ENCODE measurements at regions not wholly inside any gene's neighbourhood (a gene's known extent, or its start where the extent isn't known, plus 50 kb on each side); places are given as distances from the start of the nearest gene placed in this dataset.
"Not testable (repeated sequence)": the region's sequence is repeated elsewhere in the genome, so short reads cannot be mapped to it uniquely, and the experiment has no call there.

DNA sequence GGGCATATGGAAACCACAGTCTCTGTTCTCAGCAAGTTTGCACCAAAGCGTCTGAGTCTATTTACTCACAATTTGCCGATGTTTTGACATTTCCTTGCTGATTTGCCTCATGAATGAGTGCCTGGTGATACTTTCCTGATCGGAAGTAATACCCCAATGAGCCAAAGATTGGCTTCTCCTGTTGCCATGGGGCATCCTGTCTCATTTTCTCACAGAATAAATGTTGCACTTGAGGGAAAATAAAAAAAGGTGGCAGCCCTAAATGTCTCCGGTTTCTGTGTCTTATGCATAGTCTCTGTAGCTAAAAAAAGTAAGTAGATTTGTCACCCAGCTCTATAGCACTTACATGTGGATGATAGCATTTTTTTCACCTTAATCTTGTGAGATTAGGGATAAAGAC, 73.7 kb upstream of the CADPS start:
- no peak overlapping the region for H3K4me3 ChIP-seq
- no peak overlapping the region for H3K4me2 ChIP-seq
- TF ChIP-seq, protein P1, sequence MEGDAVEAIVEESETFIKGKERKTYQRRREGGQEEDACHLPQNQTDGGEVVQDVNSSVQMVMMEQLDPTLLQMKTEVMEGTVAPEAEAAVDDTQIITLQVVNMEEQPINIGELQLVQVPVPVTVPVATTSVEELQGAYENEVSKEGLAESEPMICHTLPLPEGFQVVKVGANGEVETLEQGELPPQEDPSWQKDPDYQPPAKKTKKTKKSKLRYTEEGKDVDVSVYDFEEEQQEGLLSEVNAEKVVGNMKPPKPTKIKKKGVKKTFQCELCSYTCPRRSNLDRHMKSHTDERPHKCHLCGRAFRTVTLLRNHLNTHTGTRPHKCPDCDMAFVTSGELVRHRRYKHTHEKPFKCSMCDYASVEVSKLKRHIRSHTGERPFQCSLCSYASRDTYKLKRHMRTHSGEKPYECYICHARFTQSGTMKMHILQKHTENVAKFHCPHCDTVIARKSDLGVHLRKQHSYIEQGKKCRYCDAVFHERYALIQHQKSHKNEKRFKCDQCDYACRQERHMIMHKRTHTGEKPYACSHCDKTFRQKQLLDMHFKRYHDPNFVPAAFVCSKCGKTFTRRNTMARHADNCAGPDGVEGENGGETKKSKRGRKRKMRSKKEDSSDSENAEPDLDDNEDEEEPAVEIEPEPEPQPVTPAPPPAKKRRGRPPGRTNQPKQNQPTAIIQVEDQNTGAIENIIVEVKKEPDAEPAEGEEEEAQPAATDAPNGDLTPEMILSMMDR (IDR thresholded peaks at IDR 0.05; ENCODE audit: poor library complexity), result no peak
- TF ChIP-seq EZH2phosphoT487 (IDR thresholded peaks at IDR 0.05; ENCODE audit: low read depth, severe bottlenecking, unreplicated experiment) (no peak), EZH2 (IDR thresholded peaks at IDR 0.05; ENCODE audit: borderline replicate concordance) (no peak)
- H3K36me3 ChIP-seq (replicated peaks; ENCODE audit: insufficient read depth, low read depth), result no peaks in the 10 kb centered on the region
- no peaks in the 10 kb centered on the region for H3K9me2 ChIP-seq (replicated peaks; ENCODE audit: insufficient read depth)
- no peak overlapping the region for H2AFZ ChIP-seq
- no peak overlapping the region for H3K27ac ChIP-seq
- no peak for DNase-seq (ENCODE audit: low spot score)
- H3K79me2 ChIP-seq, result no peaks in the 10 kb centered on the region
- no peaks in the 10 kb centered on the region for H3K9me3 ChIP-seq (ENCODE audit: low read depth)
- no peaks in the 10 kb centered on the region for H4K20me1 ChIP-seq (ENCODE audit: insufficient read depth, poor library complexity, severe bottlenecking)
- no peaks in the 10 kb centered on the region for H3K27me3 ChIP-seq
- H3K4me1 ChIP-seq (ENCODE audit: insufficient read depth), result no peaks in the 10 kb centered on the region
- 81% methylated on average over 4 of the region's 4 CpGs for WGBS (ENCODE audit: low lambda C conversion rate, missing lambda C conversion rate)

DNA sequence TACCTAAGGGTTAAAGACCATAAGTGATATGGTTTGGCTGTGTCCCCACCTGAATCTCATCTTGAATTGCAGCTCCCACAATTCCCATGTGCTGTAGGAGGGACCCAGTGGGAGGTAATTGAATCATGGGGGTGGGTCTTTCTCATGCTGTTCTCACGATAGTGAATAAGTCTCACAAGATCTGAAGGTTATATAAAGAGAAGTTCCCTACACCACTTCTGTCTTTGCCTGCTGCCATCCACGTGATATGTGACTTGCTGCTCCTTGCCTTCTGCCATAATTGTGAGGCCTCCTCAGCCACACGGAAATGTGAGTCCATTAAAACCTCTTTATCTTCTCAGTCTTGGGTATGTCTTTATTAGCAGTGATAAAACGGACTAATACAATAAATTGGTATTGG, 75.0 kb upstream of the CADPS start:
- H3K79me2 ChIP-seq, result no peaks in the 10 kb centered on the region
- no peaks in the 10 kb centered on the region for H4K20me1 ChIP-seq (ENCODE audit: insufficient read depth, poor library complexity, severe bottlenecking)
- no peak overlapping the region for H3K4me2 ChIP-seq
- WGBS (ENCODE audit: low lambda C conversion rate, missing lambda C conversion rate), result 46% methylated on average over 4 of the region's 4 CpGs
- H2AFZ ChIP-seq, result no peak overlapping the region
- H3K36me3 ChIP-seq (replicated peaks; ENCODE audit: insufficient read depth, low read depth), result no peaks in the 10 kb centered on the region
- no peak overlapping the region for H3K27ac ChIP-seq
- no peaks in the 10 kb centered on the region for H3K4me1 ChIP-seq (ENCODE audit: insufficient read depth)
- no peaks in the 10 kb centered on the region for H3K27me3 ChIP-seq
- TF ChIP-seq EZH2phosphoT487 (IDR thresholded peaks at IDR 0.05; ENCODE audit: low read depth, severe bottlenecking, unreplicated experiment) (no peak), EZH2 (IDR thresholded peaks at IDR 0.05; ENCODE audit: borderline replicate concordance) (no peak)
- TF ChIP-seq, protein P1 (IDR thresholded peaks at IDR 0.05; ENCODE audit: poor library complexity), result no peak
- H3K4me3 ChIP-seq, result no peak overlapping the region
- DNase-seq (ENCODE audit: low spot score), result no peak
- H3K9me2 ChIP-seq (replicated peaks; ENCODE audit: insufficient read depth), result no peaks in the 10 kb centered on the region
- H3K9me3 ChIP-seq (ENCODE audit: low read depth), result no peaks in the 10 kb centered on the region

DNA sequence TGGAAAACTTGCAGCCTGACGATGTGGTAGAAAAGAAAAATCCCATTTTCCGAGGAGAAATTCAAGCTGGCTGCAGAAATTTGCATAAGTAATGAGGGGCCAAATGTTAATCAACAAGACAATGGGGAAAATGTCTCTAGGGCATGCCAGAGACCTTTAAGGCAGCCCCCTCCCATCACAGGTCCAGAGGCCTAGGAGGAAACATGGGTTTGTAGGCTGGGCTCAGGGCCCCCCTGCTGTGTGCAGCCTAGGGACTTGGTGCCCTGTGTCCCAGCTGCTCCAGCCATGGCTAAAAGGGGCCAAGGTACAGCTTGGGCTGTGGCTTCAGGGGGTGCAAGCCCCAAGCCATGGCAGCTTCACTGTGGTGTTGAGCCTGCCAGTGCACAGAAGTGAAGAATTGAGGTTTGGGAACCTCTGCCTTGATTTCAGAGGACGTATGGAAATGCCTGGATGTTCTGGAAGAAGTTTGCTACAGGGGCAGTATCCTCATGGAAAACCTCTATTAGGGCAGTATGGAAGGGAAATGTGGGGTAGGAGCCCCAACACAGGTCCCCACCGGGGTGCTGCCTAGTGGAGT, 75.9 kb upstream of the CADPS start:
- no peak overlapping the region for H3K27ac ChIP-seq
- no peak for TF ChIP-seq EZH2phosphoT487 (IDR thresholded peaks at IDR 0.05; ENCODE audit: low read depth, severe bottlenecking, unreplicated experiment)
- no peak for TF ChIP-seq EZH2 (IDR thresholded peaks at IDR 0.05; ENCODE audit: borderline replicate concordance)
- TF ChIP-seq, protein P1 (IDR thresholded peaks at IDR 0.05; ENCODE audit: poor library complexity), result no peak
- H3K9me2 ChIP-seq (replicated peaks; ENCODE audit: insufficient read depth), result no peaks in the 10 kb centered on the region
- no peak overlapping the region for H3K4me3 ChIP-seq
- no peaks in the 10 kb centered on the region for H3K4me1 ChIP-seq (ENCODE audit: insufficient read depth)
- DNase-seq (ENCODE audit: low spot score), result no peak
- no peak overlapping the region for H3K4me2 ChIP-seq
- H4K20me1 ChIP-seq (ENCODE audit: insufficient read depth, poor library complexity, severe bottlenecking), result no peaks in the 10 kb centered on the region
- no peaks in the 10 kb centered on the region for H3K9me3 ChIP-seq (ENCODE audit: low read depth)
- H3K36me3 ChIP-seq (replicated peaks; ENCODE audit: insufficient read depth, low read depth), result no peaks in the 10 kb centered on the region
- H3K79me2 ChIP-seq, result no peaks in the 10 kb centered on the region
- H2AFZ ChIP-seq, result no peak overlapping the region
- H3K27me3 ChIP-seq, result no peaks in the 10 kb centered on the region
- WGBS (ENCODE audit: low lambda C conversion rate, missing lambda C conversion rate), result 86% methylated on average over 4 of the region's 4 CpGs

DNA sequence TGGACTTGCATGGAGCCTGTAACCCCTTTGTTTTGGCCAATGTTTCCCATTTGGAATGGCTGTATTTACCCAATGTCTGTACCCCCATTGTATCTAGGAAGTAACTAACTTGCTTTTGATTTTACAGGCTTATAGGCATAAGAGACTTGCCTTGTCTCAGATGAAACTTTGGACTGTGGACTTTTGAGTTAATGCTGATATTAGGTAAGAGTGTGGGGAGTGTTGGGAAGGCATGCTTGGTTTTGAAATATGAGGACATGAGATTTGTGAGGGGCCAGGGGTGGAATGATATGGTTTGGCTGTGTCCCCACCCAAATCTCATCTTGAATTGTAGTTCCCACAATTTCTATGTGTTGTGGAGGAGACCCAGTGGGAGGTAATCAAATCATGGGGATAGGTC, 76.7 kb upstream of the CADPS start:
- not testable (repeated sequence) for H4K20me1 ChIP-seq (ENCODE audit: insufficient read depth, poor library complexity, severe bottlenecking); H3K4me3 ChIP-seq; H3K79me2 ChIP-seq; H2AFZ ChIP-seq; H3K4me1 ChIP-seq (ENCODE audit: insufficient read depth); H3K27me3 ChIP-seq; H3K27ac ChIP-seq; H3K4me2 ChIP-seq; H3K36me3 ChIP-seq (replicated peaks; ENCODE audit: insufficient read depth, low read depth); H3K9me3 ChIP-seq (ENCODE audit: low read depth); DNase-seq (ENCODE audit: low spot score); H3K9me2 ChIP-seq (replicated peaks; ENCODE audit: insufficient read depth)

All from hepatocyte (in vitro differentiated cells).